GM12864 (cell line): ENCODE measurements at regions not wholly inside any gene's neighbourhood (a gene's known extent, or its start where the extent isn't known, plus 50 kb on each side); places are given as distances from the start of the nearest gene placed in this dataset.

ENCODE experiments used
- DNase-seq: peaks from one replicate; pipeline ENCODE4 v3.0.0-alpha.2; 2011; ENCODE audit warnings: low read depth
- H3K4me3 ChIP-seq: 2 replicates; pipeline ENCODE4 v1.5.1; 2011; ENCODE audit warnings: mild to moderate bottlenecking, low read depth, low read length, control low read depth
- CTCF ChIP-seq: IDR thresholded peaks from 2 replicates; pipeline ENCODE4 v1.5.1; 2011; ENCODE audit warnings: low read depth, mild to moderate bottlenecking, moderate library complexity, low read length, control low read depth, inconsistent platforms; ENCODE audit errors: missing control alignments

DNA sequence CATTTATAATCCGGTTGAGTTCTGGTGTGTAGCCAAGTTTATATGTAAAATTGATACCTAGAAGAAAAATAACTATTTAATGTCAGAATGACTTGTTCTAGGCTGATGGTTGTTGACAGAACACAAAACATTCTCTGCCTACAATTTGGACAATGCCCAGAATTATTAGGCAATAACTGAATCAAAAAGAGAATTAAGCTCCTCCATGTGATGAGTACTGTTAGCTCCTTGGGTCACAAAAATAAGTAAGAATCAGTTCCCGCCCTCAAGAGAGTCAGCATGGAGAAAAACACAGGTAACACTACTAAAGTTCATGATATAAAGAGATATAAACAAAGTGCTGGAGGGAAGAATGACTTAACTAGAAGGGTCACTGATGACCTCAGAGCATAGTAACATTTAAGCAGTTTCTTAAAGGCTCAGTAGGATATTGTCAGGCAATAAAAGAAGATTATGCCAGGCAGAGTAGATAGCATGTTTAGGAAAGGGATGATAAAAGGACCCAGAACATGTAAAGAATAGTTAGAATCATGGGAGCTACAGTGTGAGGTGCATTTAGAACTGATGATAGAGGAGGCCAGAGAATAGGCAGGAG is 200.5 kb upstream of the ACTBL2 start:
- H3K4me3 ChIP-seq, result no peak overlapping the region
- DNase-seq, result no peak
- no peak for TF ChIP-seq CTCF

DNA sequence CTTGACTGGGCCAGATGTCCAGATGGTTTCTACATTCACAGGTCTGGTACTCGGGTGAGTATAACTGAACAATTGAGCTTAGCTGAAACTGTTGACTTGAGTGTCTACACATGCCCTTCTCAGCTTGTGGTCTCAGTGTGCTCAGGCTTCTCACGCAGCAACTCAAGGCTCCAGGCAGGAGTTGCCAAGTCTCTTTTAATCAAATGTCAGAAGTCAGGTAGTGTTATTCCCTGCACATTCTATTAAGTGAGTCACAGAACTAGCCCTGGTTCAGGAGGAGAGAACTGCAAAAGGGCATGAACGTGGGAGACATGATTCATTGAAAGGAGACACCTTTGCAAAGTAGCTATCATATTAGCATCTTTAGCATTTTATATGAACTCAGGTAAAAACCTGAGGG is 199.3 kb upstream of the ACTBL2 start:
- H3K4me3 ChIP-seq, result no peak overlapping the region
- DNase-seq, result no peak
- TF ChIP-seq CTCF, result no peak

GRCh38 chr5:57680686-57681085 is 198.1 kb upstream of the ACTBL2 start:
- no peak for DNase-seq
- TF ChIP-seq CTCF, result no peak
- H3K4me3 ChIP-seq, result no peak overlapping the region

GRCh38 chr5:57677235-57677634 is 194.6 kb upstream of the ACTBL2 start:
- no peak for TF ChIP-seq CTCF
- H3K4me3 ChIP-seq, result no peak overlapping the region
- no peak for DNase-seq

DNA sequence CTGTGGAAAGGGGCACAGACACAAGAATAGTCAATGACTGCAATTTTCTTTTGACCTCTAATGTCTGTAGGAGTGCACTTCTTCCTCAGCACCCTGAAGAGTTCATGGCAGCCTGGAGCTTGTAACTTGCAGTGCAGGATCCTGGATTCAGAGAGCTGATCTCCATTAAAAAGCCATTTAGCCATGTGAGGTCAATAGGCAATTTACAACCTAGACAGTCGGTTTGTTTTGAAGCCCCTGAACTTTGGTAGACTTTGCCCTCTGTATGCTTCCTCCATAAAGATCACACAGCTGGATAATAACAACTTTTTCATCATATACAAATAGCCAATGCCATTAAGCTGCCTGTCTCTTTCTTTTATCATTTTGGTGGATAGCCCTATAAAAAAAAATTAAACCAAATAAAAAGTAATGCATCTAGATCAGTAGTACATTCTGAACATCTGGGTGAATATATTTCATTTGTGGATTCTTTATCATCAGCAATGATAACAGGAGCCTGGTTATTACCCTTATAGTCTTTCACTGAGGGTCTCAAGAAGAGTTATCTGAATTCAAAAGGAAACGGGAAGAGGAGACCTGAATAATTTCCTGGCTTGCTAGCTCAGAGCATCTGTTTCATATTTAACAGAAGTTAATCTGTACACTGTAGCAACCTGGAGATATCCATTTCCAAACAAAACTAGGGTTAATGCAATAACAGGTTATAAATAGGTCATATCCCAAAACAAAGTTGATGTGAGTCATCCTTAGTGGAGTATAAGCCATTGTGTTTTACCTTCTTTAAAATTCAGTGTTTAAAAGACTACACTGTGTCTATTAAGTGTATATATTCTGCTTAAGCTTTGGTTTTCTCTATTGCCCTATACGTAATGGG is 193.8 kb upstream of the ACTBL2 start:
- no peak for DNase-seq
- no peak overlapping the region for H3K4me3 ChIP-seq
- TF ChIP-seq CTCF, result no peak

DNA sequence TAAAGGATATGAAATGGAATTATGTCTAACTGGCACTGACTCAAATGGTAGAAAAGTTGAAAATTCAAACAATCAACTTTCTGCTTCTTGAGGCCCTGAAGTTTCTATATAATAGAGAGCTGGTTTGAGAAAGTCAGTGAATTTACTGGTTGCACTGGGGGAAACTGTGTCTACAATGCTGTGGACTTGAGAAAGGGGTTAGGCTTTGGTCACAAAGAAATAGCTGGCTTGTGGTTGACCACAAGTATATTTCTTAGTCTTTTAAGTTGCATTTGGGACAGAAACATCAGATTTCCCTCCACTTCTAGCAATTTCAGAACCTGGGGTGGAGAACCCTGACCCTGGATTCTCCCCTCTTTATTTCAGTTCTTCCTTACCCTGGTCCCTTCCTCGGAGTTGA is 192.6 kb upstream of the ACTBL2 start:
- no peak for TF ChIP-seq CTCF
- no peak overlapping the region for H3K4me3 ChIP-seq
- DNase-seq, result no peak

- no peak for DNase-seq
Observed at GRCh38 chr5:57671371-57671770, 188.8 kb upstream of the ACTBL2 start.

More at GRCh38 chr5:57671371-57671770, 188.8 kb upstream of the ACTBL2 start:
- TF ChIP-seq CTCF, result no peak
- no peak overlapping the region for H3K4me3 ChIP-seq
